ENCODE measurements at regions not wholly inside any gene's neighbourhood (a gene's known extent, or its start where the extent isn't known, plus 50 kb on each side); places are given as distances from the start of the nearest gene placed in this dataset.

- TF ChIP-seq TCF4 (CRISPR knock-in tag; IDR thresholded peaks at IDR 0.05; ENCODE audit: borderline replicate concordance), result no peak
- TF ChIP-seq, protein P1, sequence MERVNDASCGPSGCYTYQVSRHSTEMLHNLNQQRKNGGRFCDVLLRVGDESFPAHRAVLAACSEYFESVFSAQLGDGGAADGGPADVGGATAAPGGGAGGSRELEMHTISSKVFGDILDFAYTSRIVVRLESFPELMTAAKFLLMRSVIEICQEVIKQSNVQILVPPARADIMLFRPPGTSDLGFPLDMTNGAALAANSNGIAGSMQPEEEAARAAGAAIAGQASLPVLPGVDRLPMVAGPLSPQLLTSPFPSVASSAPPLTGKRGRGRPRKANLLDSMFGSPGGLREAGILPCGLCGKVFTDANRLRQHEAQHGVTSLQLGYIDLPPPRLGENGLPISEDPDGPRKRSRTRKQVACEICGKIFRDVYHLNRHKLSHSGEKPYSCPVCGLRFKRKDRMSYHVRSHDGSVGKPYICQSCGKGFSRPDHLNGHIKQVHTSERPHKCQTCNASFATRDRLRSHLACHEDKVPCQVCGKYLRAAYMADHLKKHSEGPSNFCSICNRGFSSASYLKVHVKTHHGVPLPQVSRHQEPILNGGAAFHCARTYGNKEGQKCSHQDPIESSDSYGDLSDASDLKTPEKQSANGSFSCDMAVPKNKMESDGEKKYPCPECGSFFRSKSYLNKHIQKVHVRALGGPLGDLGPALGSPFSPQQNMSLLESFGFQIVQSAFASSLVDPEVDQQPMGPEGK (CRISPR knock-in tag; IDR thresholded peaks at IDR 0.05; ENCODE audit: borderline replicate concordance), result no peak
- no peak for TF ChIP-seq ISL1 (CRISPR knock-in tag; IDR thresholded peaks at IDR 0.05)
- TF ChIP-seq SNAI2 (CRISPR knock-in tag; IDR thresholded peaks at IDR 0.05), result no peak
- no peak for TF ChIP-seq ARNTL (CRISPR knock-in tag; IDR thresholded peaks at IDR 0.05; ENCODE audit: borderline replicate concordance, low read depth)
- no peak for TF ChIP-seq ZFP3 (CRISPR knock-in tag; IDR thresholded peaks at IDR 0.05)
- no peak for TF ChIP-seq ZNF565 (CRISPR knock-in tag; conservative IDR thresholded peaks at IDR 0.05; ENCODE audit: low read depth)
- no peak for TF ChIP-seq PPARA (CRISPR knock-in tag; IDR thresholded peaks at IDR 0.05; ENCODE audit: borderline replicate concordance)
- TF ChIP-seq, protein P2, sequence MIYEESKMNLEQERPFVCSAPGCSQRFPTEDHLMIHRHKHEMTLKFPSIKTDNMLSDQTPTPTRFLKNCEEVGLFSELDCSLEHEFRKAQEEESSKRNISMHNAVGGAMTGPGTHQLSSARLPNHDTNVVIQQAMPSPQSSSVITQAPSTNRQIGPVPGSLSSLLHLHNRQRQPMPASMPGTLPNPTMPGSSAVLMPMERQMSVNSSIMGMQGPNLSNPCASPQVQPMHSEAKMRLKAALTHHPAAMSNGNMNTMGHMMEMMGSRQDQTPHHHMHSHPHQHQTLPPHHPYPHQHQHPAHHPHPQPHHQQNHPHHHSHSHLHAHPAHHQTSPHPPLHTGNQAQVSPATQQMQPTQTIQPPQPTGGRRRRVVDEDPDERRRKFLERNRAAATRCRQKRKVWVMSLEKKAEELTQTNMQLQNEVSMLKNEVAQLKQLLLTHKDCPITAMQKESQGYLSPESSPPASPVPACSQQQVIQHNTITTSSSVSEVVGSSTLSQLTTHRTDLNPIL (CRISPR knock-in tag; IDR thresholded peaks at IDR 0.05; ENCODE audit: low read depth), result no peak
- no peak for TF ChIP-seq ZFP30 (CRISPR knock-in tag; IDR thresholded peaks at IDR 0.05)
- no peak for TF ChIP-seq RARB (CRISPR knock-in tag; IDR thresholded peaks at IDR 0.05)
- TF ChIP-seq CSDC2 (CRISPR knock-in tag; IDR thresholded peaks at IDR 0.05), result no peak
Measured at GRCh38 chr6:90375681-90376439, 79.2 kb upstream of the BACH2 start.

Measured in SK-N-SH treated with all-trans-retinoic acid at 6 μM for 48 hours (cell line).